ENCODE measurements at regions not wholly inside any gene's neighbourhood (a gene's known extent, or its start where the extent isn't known, plus 50 kb on each side); places are given as distances from the start of the nearest gene placed in this dataset.

DNA sequence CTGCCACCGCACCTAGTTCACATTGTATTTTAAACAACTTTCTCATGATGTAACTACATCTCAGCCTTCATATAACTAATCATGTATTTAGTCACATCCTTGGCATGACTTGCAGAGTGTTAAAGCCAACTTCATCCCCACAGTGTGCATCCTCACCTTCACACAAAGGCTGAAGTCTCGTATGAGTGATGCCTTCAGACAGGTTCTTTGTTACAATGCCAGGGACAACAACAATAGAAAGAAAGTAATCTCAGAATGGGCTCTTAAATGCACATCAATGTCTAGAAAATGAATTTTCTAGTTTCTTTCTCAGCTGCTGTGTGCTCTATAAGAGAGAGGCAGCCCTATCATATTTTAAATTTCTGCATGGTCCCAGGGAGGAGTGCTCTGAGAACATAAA lies 221.3 kb downstream of the DIO2 start:
- no peak for ATAC-seq
- no peak for DNase-seq

GRCh38 chr14:79986251-79986650 lies 225.1 kb downstream of the DIO2 start:
- no peak for DNase-seq
- no peak for ATAC-seq
- intact Hi-C loops (cut with micrococcal nuclease) = no loop called here

More for the DNA sequence above, 221.3 kb downstream of the DIO2 start:
- intact Hi-C loops (cut with micrococcal nuclease) = no loop called here

GRCh38 chr14:79972230-79972629 lies 239.1 kb downstream of the DIO2 start:
- intact Hi-C loops (cut with micrococcal nuclease) = no loop called here
- no peak for ATAC-seq
- no peak for DNase-seq

DNA sequence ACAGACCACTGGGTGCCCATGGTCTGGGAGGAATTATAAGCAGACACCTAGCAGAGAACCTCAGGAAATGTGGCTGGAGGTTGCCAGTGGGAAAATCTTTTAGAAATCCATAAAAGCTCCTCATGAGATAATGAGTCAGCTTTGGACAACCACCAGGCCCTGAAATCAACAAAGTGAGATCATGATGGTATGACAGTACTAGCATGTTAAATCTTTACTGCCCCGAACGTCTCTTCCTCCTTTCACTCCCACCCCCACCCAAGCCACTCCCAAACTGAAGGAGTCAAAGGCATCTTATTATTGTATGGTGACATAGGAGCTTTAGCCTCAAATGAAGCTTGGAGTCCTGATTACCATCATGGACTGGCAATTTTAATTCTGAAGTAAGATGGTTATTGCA lies 240.0 kb downstream of the DIO2 start:
- no peak for DNase-seq
- intact Hi-C loops (cut with micrococcal nuclease) = no loop called here
- ATAC-seq = peak; percentile 32

GRCh38 chr14:79967453-79967852 lies 243.9 kb downstream of the DIO2 start:
- ATAC-seq (peak; percentile 36), DNase-seq (no peak)
- intact Hi-C loops (cut with micrococcal nuclease) = no loop called here

GRCh38 chr14:79967001-79967400 lies 244.3 kb downstream of the DIO2 start:
- ATAC-seq (no peak), DNase-seq (no peak)
- intact Hi-C loops (cut with micrococcal nuclease) = no loop called here

GRCh38 chr14:79965896-79966295 lies 245.4 kb downstream of the DIO2 start:
- ATAC-seq = no peak
- intact Hi-C loops (cut with micrococcal nuclease) = no loop called here
- no peak for DNase-seq

DNA sequence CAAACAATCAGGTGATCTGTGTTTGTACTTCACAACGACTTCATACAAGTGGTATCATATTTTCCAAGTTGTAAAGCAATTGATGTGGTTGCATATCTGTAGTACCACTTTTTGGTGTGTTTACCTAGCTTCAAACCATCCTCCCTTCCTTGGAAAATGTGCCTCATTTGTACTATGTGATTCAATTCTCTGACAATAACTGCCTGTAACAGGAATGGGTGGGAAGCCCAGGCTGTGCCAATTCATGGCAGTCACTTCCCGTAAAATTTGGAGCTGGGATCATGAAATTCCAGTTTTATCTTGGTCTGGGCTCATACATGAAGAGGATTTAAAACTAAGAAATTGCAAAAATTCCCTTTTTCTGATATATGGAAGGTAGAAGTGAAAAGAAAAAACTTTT lies 250.1 kb downstream of the DIO2 start:
- intact Hi-C loops (cut with micrococcal nuclease) = no loop called here
- DNase-seq = no peak
- ATAC-seq = no peak

DNA sequence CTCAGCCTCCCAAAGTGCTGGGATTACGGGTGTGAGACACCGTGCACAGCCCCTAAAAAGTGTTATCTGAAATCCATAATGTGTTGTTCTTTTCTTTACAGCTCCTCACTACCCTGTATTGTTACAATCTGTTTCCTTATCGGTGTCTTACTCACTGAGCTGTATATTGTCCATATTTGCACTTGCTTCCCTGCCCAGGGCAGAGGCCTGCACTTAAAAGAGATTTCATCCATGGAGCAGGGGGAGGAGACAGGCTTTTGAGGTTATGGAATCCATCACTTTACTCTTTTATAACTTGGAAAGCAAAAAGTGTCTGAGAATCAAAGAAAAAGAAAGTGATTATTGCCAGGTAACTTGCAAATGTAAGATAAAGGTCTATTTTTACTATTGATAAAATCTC lies 251.0 kb downstream of the DIO2 start:
- DNase-seq (no peak), ATAC-seq (no peak)
- intact Hi-C loops (cut with micrococcal nuclease) = no loop called here

DNA sequence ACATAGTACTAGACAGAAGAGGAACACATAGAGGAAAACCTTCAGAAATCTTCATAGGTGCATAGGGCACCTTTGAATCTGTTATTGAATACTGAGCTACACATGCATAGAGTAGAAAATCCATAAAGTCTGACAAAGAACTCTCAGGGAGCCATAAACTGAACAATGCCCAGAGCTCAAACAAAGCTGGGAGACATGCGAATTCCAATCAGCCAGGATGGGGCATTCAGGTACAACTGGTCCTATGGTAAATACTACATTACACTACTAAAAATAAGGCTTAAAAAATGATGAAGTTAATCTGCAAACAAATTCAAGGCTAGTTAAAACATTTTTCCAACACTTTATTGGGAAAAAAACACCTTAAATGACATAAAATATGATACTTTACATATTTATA lies 259.7 kb downstream of the DIO2 start:
- ATAC-seq = no peak
- intact Hi-C loops (cut with micrococcal nuclease) = no loop called here

GRCh38 chr14:79949906-79950305 lies 261.4 kb downstream of the DIO2 start:
- intact Hi-C loops (cut with micrococcal nuclease) = no loop called here
- DNase-seq = no peak
- no peak for ATAC-seq

More for the DNA sequence above, 259.7 kb downstream of the DIO2 start:
- DNase-seq = no peak

DNA sequence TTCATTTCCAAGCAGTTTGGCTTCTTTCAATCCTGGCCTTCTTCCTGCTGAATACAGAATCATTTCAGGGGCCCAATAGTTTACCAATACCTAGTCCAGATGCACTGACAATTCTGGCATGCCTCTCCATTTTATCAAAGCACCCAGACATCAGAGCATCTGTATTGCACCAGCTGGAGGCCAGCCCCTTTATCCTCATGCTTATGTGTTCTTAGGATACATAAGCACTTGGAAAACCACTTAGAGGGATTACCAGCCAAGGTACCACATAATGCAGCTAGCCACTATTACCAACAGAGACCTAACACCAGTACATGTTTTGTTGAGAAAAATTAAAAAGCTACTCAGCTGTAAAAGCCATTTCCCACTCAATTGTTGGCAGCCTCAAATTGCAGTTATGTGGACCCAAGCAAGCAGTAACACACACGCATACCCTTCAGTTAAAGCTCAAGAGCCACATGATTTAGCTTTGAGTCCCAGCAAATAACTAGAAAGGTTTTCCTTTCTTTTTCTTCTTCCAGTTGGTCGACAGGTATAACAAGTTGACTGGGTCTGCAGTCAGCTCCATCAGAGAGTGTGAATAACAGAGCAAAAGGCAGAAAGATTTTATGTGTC lies 263.8 kb downstream of the DIO2 start:
- no peak for ATAC-seq
- no peak for DNase-seq
- intact Hi-C loops (cut with micrococcal nuclease) = no loop called here

DNA sequence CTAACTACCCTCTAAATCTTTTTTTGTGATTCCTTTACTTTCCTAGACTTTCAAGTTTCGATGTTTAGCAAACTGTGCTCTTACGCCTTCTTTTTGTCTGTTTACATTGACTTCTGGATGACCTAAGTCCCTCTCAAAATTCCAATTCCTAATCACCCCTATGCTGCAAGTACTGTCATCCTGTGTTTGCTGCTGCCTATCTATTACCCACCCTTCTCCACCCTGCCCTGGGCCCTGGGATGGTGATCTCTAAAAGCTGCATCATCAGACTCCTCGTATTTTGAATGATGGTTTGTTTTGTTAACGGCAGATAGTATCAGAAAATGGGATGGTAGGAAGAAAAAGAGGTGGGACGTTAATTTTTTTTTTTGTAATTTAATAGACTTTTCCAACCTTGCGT lies 272.1 kb downstream of the DIO2 start:
- ATAC-seq = no peak
- DNase-seq = no peak
- intact Hi-C loops (cut with micrococcal nuclease) = no loop called here

- intact Hi-C loops (cut with micrococcal nuclease) = no loop called here
- no peak for ATAC-seq
- no peak for DNase-seq
These were observed 273.1 kb downstream of the DIO2 start for GRCh38 chr14:79938185-79938584.

DNA sequence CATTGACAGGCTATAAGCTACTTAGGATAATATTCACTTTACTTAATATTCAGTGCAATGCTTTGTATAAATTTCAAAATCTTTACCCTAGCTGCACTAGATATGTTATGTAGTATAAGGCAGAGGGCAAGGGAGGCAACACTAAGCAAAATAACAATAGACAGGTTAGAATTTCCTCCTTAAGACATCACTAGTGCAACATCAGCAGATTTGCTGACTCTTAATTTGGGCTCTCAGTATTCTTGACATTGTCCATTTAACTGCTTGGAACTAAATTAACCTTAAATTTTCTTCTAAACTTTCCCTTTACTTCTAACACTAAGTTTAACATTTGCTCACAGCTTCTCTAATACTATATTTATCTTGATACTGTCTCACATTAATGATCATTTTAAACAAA lies 273.9 kb downstream of the DIO2 start:
- no peak for ATAC-seq
- DNase-seq = no peak
- intact Hi-C loops (cut with micrococcal nuclease) = no loop called here

DNA sequence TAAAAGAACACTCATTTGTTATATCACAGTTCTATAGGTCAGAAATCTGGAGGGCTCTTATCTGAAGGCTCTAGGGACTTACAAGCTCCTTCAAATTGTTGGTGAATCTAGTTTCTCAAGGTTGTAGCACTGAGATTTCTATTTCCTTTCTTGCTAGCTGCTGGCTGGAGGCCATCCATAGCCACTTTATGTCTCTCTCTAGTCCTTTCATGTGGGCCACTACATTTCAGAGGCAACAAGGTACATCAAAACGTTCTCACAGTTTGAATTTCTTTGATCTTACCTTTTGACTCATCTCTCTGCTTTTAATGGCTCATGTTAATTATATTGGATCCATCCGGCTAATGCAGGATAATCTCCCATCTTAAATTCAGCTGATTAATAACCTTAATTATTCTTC lies 286.8 kb downstream of the DIO2 start:
- no peak for DNase-seq
- ATAC-seq = no peak
- intact Hi-C loops (cut with micrococcal nuclease) = no loop called here

DNA sequence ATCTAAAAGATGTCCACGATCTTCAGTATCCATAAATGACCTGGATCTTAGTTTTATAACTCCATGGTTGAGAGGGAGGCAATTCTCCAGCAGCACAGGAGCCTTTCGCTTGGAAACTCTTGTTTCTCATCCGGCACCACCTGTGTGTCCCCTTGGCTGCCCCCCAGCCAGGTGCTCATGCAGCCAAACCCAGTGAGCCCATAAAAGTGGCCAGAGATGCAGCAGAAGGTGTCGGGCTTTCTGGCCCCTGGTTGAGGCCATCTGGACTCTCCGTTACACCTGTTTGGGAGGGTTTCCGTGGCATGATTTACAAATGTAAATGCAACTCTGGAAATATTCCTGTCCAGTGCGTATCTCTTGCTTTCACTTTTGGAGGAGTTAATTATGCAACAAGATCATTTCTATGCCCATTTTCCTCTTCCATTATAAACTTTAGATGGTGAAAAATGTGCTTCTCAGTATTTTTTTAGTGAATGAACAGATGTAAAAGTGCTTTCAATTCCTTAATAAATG lies 291.1 kb downstream of the DIO2 start:
- ATAC-seq (no peak), DNase-seq (no peak)
- intact Hi-C loops (cut with micrococcal nuclease) = no loop called here
